HepG2 (cell line): ENCODE measurements at regions not wholly inside any gene's neighbourhood (a gene's known extent, or its start where the extent isn't known, plus 50 kb on each side); places are given as distances from the start of the nearest gene placed in this dataset.

Experiments
- ATAC-seq: fragments of 200-7000 bp; cut with Tn5 transposase; 3 replicates; pipeline ENCODE4 v1.9.1; 2020; ENCODE audit warnings: mild to moderate bottlenecking, moderate library complexity
- BruUV-seq: library from RNA; stranded (reverse); fragments of 400-500 nt; replicated peaks from 2 replicates; lab custom pipeline; 2021; lab: Mats Ljungman, UMichigan
- CTCF ChIA-PET: fragments of 300-600 bp; formaldehyde crosslinking; extraction: SDS; loops from one replicate; lab custom pipeline; 2021; ENCODE audit warnings: low total read pairs, inconsistent platforms, low intra/inter-chr PET ratio; lab: Yijun Ruan, JAX
- POLR2A ChIA-PET: fragments of 350-600 bp; sonication (Branson Sonifier 250); formaldehyde crosslinking; loops from one replicate; lab custom pipeline; 2020; ENCODE audit warnings: antibody characterized with exemption, inconsistent platforms; lab: Yijun Ruan, JAX
- DNase-seq: peaks from one replicate; pipeline ENCODE4 v3.0.0-alpha.2; 2015; ENCODE audit warnings: low spot score
- FAIRE-seq: peaks from 3 replicates; lab custom pipeline; 2011; peaks lifted over from hg19 to GRCh38; lab: Jason Lieb, UNC
- H2AFZ ChIP-seq: one replicate; pipeline ENCODE4 v1.6.1; 2011; ENCODE audit warnings: low read length, inconsistent platforms
- H3K27ac ChIP-seq: fragments of 300-600 bp; 3 replicates; pipeline ENCODE4 v1.8.0; 2011; ENCODE audit warnings: mixed run types, mild to moderate bottlenecking, mixed read lengths, low read length, inconsistent platforms; ENCODE audit not compliant: insufficient read depth; ENCODE audit errors: extremely low read length
- H3K27me3 ChIP-seq, 2 experiments: fragments of 200-600 bp in 1 of 2; 2 replicates in 1 of 2; 3 replicates in 1 of 2; pipeline versions ENCODE4 v1.6.0 to v1.8.0; 2011; ENCODE audit warnings: low read length in 2 of 2, mild to moderate bottlenecking in 2 of 2, moderate library complexity in 2 of 2, inconsistent platforms in 1 of 2; ENCODE audit not compliant: insufficient read depth in 2 of 2, control insufficient read depth in 1 of 2
- H3K36me3 ChIP-seq, 2 experiments: fragments of 200-600 bp in 1 of 2; replicated peaks in 1 of 2; 2 replicates in 1 of 2; 3 replicates in 1 of 2; pipeline versions ENCODE4 v1.5.1 to v1.8.0; 2011; ENCODE audit warnings: low read length in 2 of 2, inconsistent platforms in 1 of 2; ENCODE audit not compliant: insufficient read depth in 2 of 2, control insufficient read depth in 1 of 2
- H3K4me1 ChIP-seq: 2 replicates; pipeline ENCODE4 v1.5.1; 2012; ENCODE audit warnings: low read length, inconsistent platforms; ENCODE audit not compliant: insufficient read depth
- H3K4me2 ChIP-seq: 2 replicates; pipeline ENCODE4 v1.6.0; 2011; ENCODE audit warnings: low read depth, low read length, inconsistent platforms
- H3K4me3 ChIP-seq, 3 experiments: fragments of 200-600 bp in 1 of 3; sonication (generic), shearing (Covaris generic) in 1 of 3; replicated peaks in 1 of 3; 2 replicates each; pipeline ENCODE4 v1.5.1; 2011 to 2016; ENCODE audit warnings: low read length in 3 of 3, inconsistent platforms in 2 of 3, low read depth in 2 of 3, mild to moderate bottlenecking in 2 of 3, control low read depth in 1 of 3, mixed read lengths in 1 of 3; ENCODE audit not compliant: insufficient read depth in 1 of 3
- H3K79me2 ChIP-seq: one replicate; pipeline ENCODE4 v1.6.1; 2011; ENCODE audit warnings: low read length, inconsistent platforms; ENCODE audit not compliant: insufficient read depth
- H3K9ac ChIP-seq: 2 replicates; pipeline ENCODE4 v1.6.0; 2011; ENCODE audit warnings: mild to moderate bottlenecking, low read depth, low read length, inconsistent platforms; ENCODE audit not compliant: insufficient read depth
- H3K9me3 ChIP-seq: 2 replicates; pipeline ENCODE4 v1.5.1; 2012; ENCODE audit warnings: mild to moderate bottlenecking, low read length
- H4K20me1 ChIP-seq: 2 replicates; pipeline ENCODE4 v1.6.0; 2011; ENCODE audit warnings: inconsistent platforms, mild to moderate bottlenecking, low read length, moderate library complexity; ENCODE audit not compliant: insufficient read depth
- AGO2 ChIP-seq: fragments of 200-400 bp; formaldehyde crosslinking; optimal IDR thresholded peaks from 2 replicates; pipeline ENCODE3; 2017; ENCODE audit warnings: mild to moderate bottlenecking, low read depth, low read length, moderate library complexity
- CENPBD1 ChIP-seq: sonication (generic); formaldehyde crosslinking; IDR thresholded peaks from 2 replicates; pipeline ENCODE4 v1.8.0; 2022; ENCODE audit warnings: missing genetic modification reagents, low read depth, mild to moderate bottlenecking, borderline replicate concordance
- ETV6 ChIP-seq: sonication (generic); formaldehyde crosslinking; conservative IDR thresholded peaks from 2 replicates; pipeline ENCODE4 v1.4.0; 2020; ENCODE audit warnings: missing genetic modification reagents
- KLF16 ChIP-seq, 2 experiments: sonication (generic) in 1 of 2; formaldehyde crosslinking in 1 of 2; IDR thresholded peaks; 2 replicates each; pipeline versions ENCODE4 v1.6.1 to v1.8.0; 2016 to 2023; ENCODE audit warnings: missing genetic modification reagents in 2 of 2, missing compliant biosample characterization in 1 of 2
- MAFG ChIP-seq: sonication (generic); formaldehyde crosslinking; IDR thresholded peaks from 2 replicates; pipeline ENCODE4 v1.5.1; 2020; ENCODE audit warnings: mild to moderate bottlenecking, missing genetic modification reagents
- MAZ ChIP-seq, 2 experiments: sonication (generic) in 1 of 2; formaldehyde crosslinking in 1 of 2; IDR thresholded peaks; 2 replicates each; pipeline versions ENCODE4 v1.5.0 to v1.6.1; 2012 to 2020; ENCODE audit warnings: low read depth in 2 of 2, mild to moderate bottlenecking in 2 of 2, borderline replicate concordance in 1 of 2, improper control_type of control experiment in 1 of 2, low read length in 1 of 2, missing genetic modification reagents in 1 of 2, moderate library complexity in 1 of 2
- PREB ChIP-seq: sonication (generic); formaldehyde crosslinking; IDR thresholded peaks from 2 replicates; pipeline ENCODE4 v1.4.0; 2020; ENCODE audit warnings: missing genetic modification reagents
- RFX5 ChIP-seq: IDR thresholded peaks from 2 replicates; pipeline ENCODE4 v1.6.1; 2011; ENCODE audit warnings: low read depth, low read length, improper control_type of control experiment
- ZBTB2 ChIP-seq: sonication (generic); formaldehyde crosslinking; IDR thresholded peaks from 2 replicates; pipeline ENCODE4 v1.8.0; 2022; ENCODE audit warnings: low read depth, missing genetic modification reagents
- ZNF331 ChIP-seq: sonication (generic); formaldehyde crosslinking; IDR thresholded peaks from 2 replicates; pipeline ENCODE4 v1.4.0; 2020; ENCODE audit warnings: missing genetic modification reagents
- ZNF609 ChIP-seq: sonication (generic); formaldehyde crosslinking; IDR thresholded peaks from 2 replicates; pipeline ENCODE4 v1.4.0; 2020; ENCODE audit warnings: mild to moderate bottlenecking, missing genetic modification reagents, borderline replicate concordance
- ZNF652 ChIP-seq: IDR thresholded peaks from 2 replicates; pipeline ENCODE4 v1.6.1; 2016; ENCODE audit warnings: low read depth, borderline replicate concordance
- ZNF766 ChIP-seq: sonication (generic); formaldehyde crosslinking; IDR thresholded peaks from 2 replicates; pipeline ENCODE4 v1.5.0; 2020; ENCODE audit warnings: missing genetic modification reagents, borderline replicate concordance
- ZNF773 ChIP-seq: sonication (generic); formaldehyde crosslinking; IDR thresholded peaks from 2 replicates; pipeline ENCODE4 v1.4.0; 2020; ENCODE audit warnings: missing genetic modification reagents, borderline replicate concordance
- ZNF775 ChIP-seq: sonication (generic); formaldehyde crosslinking; IDR thresholded peaks from 2 replicates; pipeline ENCODE4 v1.4.0; 2020; ENCODE audit warnings: missing genetic modification reagents, mild to moderate bottlenecking, moderate library complexity, borderline replicate concordance
- WGBS: methylation state at CpG from one replicate; pipeline ENCODE4 v1.1.6; 2017; ENCODE audit warnings: low lambda C conversion rate; 5-methylcytosine and 5-hydroxymethylcytosine counted together
- in situ Hi-C: cut with HindIII; loops from 2 replicates; pipeline ENCODE4 v1.10.0; 2017; ENCODE audit warnings: low pct_unique_long_range_greater_than_20kb; ENCODE audit not compliant: extremely low pct_ligation_motif_present
- intact Hi-C: fragments of 100-400 bp; cut with micrococcal nuclease; formaldehyde crosslinking; loops from one replicate; pipeline ENCODE4 v1.10.0; 2022; ENCODE audit not compliant: unreplicated experiment

- TF ChIP-seq AGO2: no peak
- no peak for TF ChIP-seq ZNF773
- TF ChIP-seq CENPBD1 (CRISPR knock-in tag): no peak
- TF ChIP-seq ZNF766: no peak
- TF ChIP-seq ETV6 (CRISPR knock-in tag): no peak
- TF ChIP-seq ZNF775 (CRISPR knock-in tag): no peak
- no peak for TF ChIP-seq PREB (CRISPR knock-in tag)
- TF ChIP-seq ZNF652 (CRISPR knock-in tag): no peak
- TF ChIP-seq ZNF331: no peak
- no peak for TF ChIP-seq ZNF609 (CRISPR knock-in tag)
- TF ChIP-seq RFX5: no peak
- no peak for TF ChIP-seq KLF16 (CRISPR knock-in tag; IDR thresholded peaks at IDR 0.05)
- TF ChIP-seq MAFG (CRISPR knock-in tag): no peak
- no peak for TF ChIP-seq MAZ (IDR thresholded peaks at IDR 0.05; ENCODE audit: borderline replicate concordance, low read depth, low read length)
- no peak for TF ChIP-seq MAZ (CRISPR knock-in tag; IDR thresholded peaks at IDR 0.05; ENCODE audit: low read depth)
- no peak for TF ChIP-seq ZBTB2 (CRISPR knock-in tag)
- in situ Hi-C loops (no loop called here), intact Hi-C loops (no loop called here)
- Histone ChIP-seq H3K79me2 (no peaks in the 10 kb centered on the region), H3K27ac (no peak overlapping the region), H3K27me3 (no peaks in the 10 kb centered on the region; a peak in 1 of 5 replicates), H3K4me2 (no peak overlapping the region), H3K9me3 (no peaks in the 10 kb centered on the region), H3K4me3 (no peak overlapping the region), H4K20me1 (no peaks in the 10 kb centered on the region), H3K9ac (no peak overlapping the region), H2AFZ (no peak overlapping the region), H3K36me3 (no peaks in the 10 kb centered on the region), H3K4me1 (no peaks in the 10 kb centered on the region)
- WGBS: 3% methylated on average over 2 of the region's 2 CpGs
- POLR2A ChIA-PET: no interaction called here
- CTCF ChIA-PET: no interaction called here
- ATAC-seq: no peak
- no peak for DNase-seq
- BruUV-seq: no TSS peak
- no peak for FAIRE-seq
Measured at GRCh38 chr10:58887474-58887873, 289.0 kb upstream of the PHYHIPL start.
